Posterior vena cava (tissue), 2 donors: ENCODE measurements at regions not wholly inside any gene's neighbourhood (a gene's known extent, or its start where the extent isn't known, plus 50 kb on each side); places are given as distances from the start of the nearest gene placed in this dataset.
A peak's percentile ranks its signal among the peaks of the same experiment; 100 is the strongest.

Experiments
- DNase-seq: peaks from one replicate; pipeline ENCODE4 v3.0.0-alpha.2; 2020; ENCODE audit warnings: low spot score
- intact Hi-C, 2 donors: fragments of 100-400 bp; cut with DNase I; formaldehyde crosslinking; loops; one replicate each; pipeline versions ENCODE4 v1.14.1 to v1.14.2; 2022 to 2023
- donor health status: DM: yes; HTN: yes; CAD: no.
- donor health status: DM: yes; HTN: yes; CAD: no.

- intact Hi-C loops: loop anchor here in 1 of 2 donors (1.0 kb wide), 1 partner anchor 39 kb away; no protein-coding TSS in a partner anchor
- DNase-seq: no peak
Observed at GRCh38 chr4:62872856-62873255, 1536.4 kb downstream of the TECRL start.

DNA sequence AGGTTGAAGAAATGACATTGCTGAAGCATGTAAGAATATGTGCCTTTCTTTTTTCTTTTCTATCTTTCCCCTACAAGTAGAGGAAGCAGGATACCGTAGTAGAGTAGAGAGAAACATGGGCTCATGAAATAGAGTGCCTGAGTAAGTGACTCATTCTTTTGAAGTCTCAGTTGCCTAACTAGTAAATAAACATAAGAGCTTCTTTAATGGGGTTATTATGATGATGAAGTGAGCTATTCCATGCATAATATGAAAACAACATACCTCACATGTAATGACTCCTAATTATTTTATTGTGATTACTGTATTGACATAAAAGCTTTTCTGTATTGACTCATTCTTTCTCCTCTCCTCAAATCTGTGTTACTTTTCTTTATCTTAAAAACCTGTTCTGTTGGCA is 1538.2 kb downstream of the TECRL start:
- intact Hi-C loops: no loop called here
- DNase-seq: no peak

- intact Hi-C loops: no loop called here
- DNase-seq: no peak
Observed at GRCh38 chr4:62870451-62870850, 1538.8 kb downstream of the TECRL start.

GRCh38 chr4:62865261-62865660 is 1544.0 kb downstream of the TECRL start:
- intact Hi-C loops: no loop called here
- no peak for DNase-seq

- intact Hi-C loops: no loop called here
- no peak for DNase-seq
Observed at GRCh38 chr4:62849696-62850095, 1559.6 kb downstream of the TECRL start.

DNA sequence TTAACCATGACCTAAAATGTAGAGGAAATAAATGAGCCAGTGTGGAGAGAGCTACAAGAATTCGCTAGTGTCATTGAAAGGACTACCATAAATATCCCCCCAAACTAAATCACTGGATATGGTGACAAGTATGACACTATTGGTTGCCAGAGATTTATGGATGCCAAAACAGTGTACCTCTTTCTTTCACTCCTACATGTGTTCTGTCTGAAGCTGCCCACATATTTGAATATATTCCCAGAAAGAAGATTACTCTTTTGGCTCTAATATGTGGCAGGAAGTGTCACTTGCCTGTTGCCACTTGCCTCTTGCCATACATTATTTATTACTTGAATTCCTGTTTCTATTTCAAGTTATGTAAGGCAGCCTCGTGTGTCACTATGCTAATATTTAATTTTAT is 1573.6 kb downstream of the TECRL start:
- DNase-seq: no peak
- intact Hi-C loops: no loop called here

- no peak for DNase-seq
- intact Hi-C loops: no loop called here
Observed at GRCh38 chr4:62822306-62822705, 1586.9 kb downstream of the TECRL start.

DNA sequence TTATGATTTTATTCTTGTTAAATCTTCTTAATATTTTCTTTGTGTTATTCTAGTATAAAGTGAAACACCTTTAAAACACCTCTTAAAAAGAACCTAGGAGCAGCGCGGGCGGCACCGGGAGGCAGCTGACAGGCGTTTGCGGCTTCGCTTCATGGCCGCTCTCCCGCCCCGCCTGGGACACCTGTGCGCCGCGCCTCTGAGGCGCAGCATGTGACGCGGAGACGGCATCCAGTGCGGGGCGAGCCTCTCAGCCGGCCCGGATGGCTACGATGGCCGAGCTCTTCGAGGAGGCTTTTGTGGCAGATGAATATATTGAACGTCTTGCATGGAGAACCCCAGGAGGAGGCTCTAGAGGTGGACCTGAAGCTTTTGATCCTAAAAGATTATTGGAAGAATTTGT is 1592.7 kb downstream of the TECRL start:
- no peak for DNase-seq
- intact Hi-C loops: no loop called here

DNA sequence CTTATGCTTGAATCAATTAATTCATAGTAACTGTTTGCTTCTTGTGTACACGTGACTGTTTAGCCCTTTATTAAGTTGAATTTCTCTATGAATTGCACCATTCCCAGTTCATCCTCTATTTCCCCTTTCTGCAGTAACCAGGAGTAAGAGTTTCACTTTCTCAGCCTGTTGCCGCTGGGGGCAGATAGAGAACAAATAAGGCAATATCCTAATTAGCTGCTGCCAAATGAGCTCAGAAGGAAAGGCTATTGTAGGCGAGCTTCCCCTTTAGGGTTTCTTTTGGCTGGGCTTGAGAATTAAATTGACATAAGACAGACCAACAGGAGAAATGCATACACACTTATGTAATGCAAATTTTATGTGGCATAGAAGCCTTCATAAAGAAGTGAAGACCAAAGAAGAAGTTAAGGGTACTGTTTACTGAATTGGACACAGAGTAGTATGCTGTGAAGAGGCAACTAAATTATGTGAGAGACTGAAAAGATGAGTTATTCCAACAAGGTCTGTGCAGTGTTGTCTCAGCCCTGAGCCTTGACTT is 1594.7 kb downstream of the TECRL start:
- intact Hi-C loops: no loop called here

GRCh38 chr4:62806816-62807215 is 1602.4 kb downstream of the TECRL start:
- intact Hi-C loops: no loop called here
- no peak for DNase-seq

More for the DNA sequence above, 1594.7 kb downstream of the TECRL start:
- DNase-seq: no peak

- intact Hi-C loops: no loop called here
- DNase-seq: no peak
Observed at GRCh38 chr4:62804075-62804474, 1603.9 kb downstream of the ADGRL3 start.

GRCh38 chr4:62797221-62797620 is 1597.1 kb downstream of the ADGRL3 start:
- no peak for DNase-seq

DNA sequence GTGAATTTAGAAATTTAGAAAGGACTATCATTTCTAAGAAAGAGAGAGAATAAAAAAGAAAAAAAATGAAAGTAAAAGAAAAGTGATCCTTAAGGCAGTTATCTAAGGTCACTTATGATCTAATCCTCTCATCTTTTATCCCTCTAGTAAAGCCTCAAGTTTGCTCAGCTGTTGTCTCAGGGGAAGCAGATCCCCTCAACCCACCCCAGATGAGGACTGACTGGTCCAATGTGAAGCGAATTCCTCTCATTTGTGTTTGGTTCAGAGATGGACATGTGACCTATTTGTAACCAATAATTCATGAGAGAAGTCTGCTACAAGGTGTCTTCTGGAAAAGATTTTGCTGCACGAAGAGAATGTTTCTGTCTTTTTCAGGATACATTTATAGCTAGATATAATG is 1591.3 kb downstream of the ADGRL3 start:
- no peak for DNase-seq
- intact Hi-C loops: no loop called here

More at GRCh38 chr4:62797221-62797620, 1597.1 kb downstream of the ADGRL3 start:
- intact Hi-C loops: no loop called here

DNA sequence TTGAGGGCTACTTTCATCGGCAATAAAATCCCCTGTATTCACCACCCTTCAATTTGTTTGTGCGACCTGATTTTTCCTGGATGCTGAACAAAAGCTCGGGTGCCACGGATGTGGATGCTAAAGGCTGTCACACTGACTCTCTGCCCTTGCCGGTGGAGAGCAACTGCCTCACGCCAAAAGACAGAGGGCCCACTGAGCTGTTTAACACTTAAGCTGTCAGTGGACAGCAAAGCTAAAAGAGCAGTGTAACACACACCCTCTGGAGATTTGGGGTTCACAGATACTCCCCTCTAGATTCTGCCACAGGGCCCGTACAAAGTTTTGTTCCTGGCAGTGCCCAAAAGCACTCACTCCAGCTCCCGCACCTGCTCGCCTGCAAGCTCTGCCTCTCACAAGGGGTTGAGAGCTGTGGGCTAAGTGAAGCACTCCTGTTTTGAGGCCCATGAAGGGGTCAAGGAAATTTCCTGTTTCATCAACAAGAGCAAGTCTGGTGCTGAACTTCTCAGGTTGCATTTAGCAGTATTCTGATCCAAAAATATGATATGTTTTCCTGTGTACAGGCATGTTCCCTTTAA is 1571.9 kb downstream of the ADGRL3 start:
- intact Hi-C loops: no loop called here
- no peak for DNase-seq

DNA sequence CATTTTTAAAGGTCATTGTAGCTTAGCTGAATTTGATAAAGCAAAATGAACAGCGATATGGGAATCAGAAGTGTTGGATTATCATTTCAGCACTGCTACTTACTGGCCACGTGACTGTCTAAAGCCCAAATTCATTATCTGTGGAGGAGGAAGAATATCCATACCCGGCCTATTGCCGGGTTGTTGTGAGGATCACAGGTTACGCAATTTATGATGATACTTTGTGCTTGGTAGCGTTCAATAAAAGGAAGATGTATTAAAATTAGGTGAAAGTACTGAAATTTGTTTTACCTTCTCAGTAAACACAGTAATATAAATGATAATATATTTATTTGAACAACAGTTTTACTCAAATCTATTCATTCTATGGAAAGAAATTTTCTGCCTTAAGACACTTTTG is 1540.2 kb downstream of the ADGRL3 start:
- no peak for DNase-seq

DNA sequence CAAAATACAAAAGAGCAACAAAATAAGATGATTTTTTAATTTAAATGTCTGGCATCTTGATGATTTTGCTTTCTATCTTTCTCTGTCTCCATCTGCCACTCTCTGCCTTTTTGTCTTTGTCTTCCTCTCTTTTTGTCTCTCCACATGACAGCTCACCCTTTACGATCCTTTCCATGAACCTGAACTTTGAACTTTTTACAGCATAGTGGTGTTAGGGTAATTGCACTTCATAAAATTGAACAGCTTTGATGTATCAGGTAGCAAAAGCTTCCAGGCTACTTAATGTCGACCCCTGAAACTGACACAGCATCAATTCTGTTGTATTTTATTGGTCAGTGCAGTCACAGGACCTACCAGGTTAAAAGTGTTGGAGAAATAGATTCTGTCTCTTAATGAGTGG is 1517.0 kb downstream of the ADGRL3 start:
- DNase-seq: no peak
- intact Hi-C loops: no loop called here

More for the DNA sequence above, 1540.2 kb downstream of the ADGRL3 start:
- intact Hi-C loops: no loop called here

DNA sequence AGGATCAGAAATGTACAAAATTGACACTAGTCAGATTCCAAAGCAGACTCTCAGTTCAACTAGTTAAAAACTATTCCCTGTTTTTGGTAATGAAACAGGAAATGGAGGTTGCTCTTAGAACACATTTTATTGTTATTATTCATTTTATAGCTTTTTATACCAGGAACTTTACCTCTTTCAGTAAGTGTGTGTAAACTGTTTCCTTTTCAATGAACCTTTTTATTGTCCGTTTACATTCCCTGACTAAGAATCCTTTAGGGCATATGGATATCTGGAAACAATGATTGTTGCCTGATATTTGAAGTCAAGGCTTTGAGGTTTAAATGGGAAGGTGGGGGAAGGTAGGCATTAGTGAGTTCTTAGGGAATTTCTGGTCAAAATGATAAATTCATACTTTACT is 1511.4 kb downstream of the ADGRL3 start:
- intact Hi-C loops: no loop called here
- no peak for DNase-seq

- intact Hi-C loops: no loop called here
- DNase-seq: no peak
Observed at GRCh38 chr4:62709618-62710252, 1509.6 kb downstream of the ADGRL3 start.

DNA sequence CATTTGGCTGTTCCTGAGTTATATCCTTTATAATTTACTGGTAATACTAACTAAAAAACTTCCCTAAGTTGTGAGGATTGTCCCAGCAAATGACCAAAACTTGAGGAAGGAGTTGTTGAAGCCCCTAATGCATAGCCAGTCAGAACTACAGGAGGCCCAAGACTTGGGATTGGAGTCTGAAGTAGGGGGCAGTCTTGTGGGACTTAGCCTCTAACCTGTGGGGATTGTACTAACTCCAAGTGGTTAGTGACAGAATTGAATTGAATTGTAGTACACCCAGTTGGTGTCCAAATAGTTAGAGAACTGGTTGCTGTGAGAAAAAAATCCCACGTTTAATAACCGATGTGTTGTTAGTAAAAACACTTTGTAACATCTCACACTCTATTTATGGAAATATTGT is 1506.3 kb downstream of the ADGRL3 start:
- intact Hi-C loops: no loop called here

GRCh38 chr4:62683799-62684566 is 1483.9 kb downstream of the ADGRL3 start:
- intact Hi-C loops: no loop called here
- peak; percentile 58 for DNase-seq

More for the DNA sequence above, 1506.3 kb downstream of the ADGRL3 start:
- no peak for DNase-seq
